Sigmoid colon (tissue), 6 donors: ENCODE measurements at regions not wholly inside any gene's neighbourhood (a gene's known extent, or its start where the extent isn't known, plus 50 kb on each side); places are given as distances from the start of the nearest gene placed in this dataset.
"Not testable (repeated sequence)": the region's sequence is repeated elsewhere in the genome, so short reads cannot be mapped to it uniquely, and the experiment has no call there.

Source experiments
- DNase-seq: peaks from one replicate; pipeline ENCODE4 v3.0.0-alpha.2; 2019
- H3K27ac ChIP-seq, 4 donors: fragments of 200-600 bp; sonication (generic); one replicate each; pipeline ENCODE4 v1.5.1; 2016 to 2019; ENCODE audit warnings: mild to moderate bottlenecking in 1 of 4
- H3K27me3 ChIP-seq, 3 donors: fragments of 200-600 bp; sonication (generic); one replicate each; pipeline ENCODE4 v1.5.1; 2019; ENCODE audit warnings: mild to moderate bottlenecking in 1 of 3
- H3K36me3 ChIP-seq, 4 donors: fragments of 200-600 bp; sonication (generic); one replicate each; pipeline ENCODE4 v1.5.1; 2016 to 2019
- H3K4me1 ChIP-seq, 4 donors: fragments of 200-600 bp; sonication (generic); one replicate each; pipeline ENCODE4 v1.5.1; 2017 to 2019
- H3K4me3 ChIP-seq, 4 donors: fragments of 200-600 bp; sonication (generic); one replicate each; pipeline ENCODE4 v1.5.1; 2017 to 2019; ENCODE audit warnings: mild to moderate bottlenecking in 2 of 4, moderate library complexity in 1 of 4
- H3K9me3 ChIP-seq, 4 donors: fragments of 200-600 bp in 3 of 4; sonication (generic) in 3 of 4; one replicate each; pipeline versions ENCODE4 v1.5.1 to v1.6.1; 2013 to 2019
- EP300 ChIP-seq, 4 donors: sonication (generic); formaldehyde crosslinking; IDR thresholded peaks; one replicate each; pipeline ENCODE4 v1.6.1; 2017; ENCODE audit warnings: antibody characterized with exemption in 4 of 4
- POLR2A ChIP-seq, 2 donors: fragments of 450-650 bp; IDR thresholded peaks; one replicate each; pipeline ENCODE4 v1.6.1; 2016; ENCODE audit warnings: antibody characterized with exemption in 2 of 2, mild to moderate bottlenecking in 2 of 2, moderate library complexity in 2 of 2
- POLR2AphosphoS5 ChIP-seq, 4 donors: sonication (generic); formaldehyde crosslinking; IDR thresholded peaks; one replicate each; pipeline ENCODE4 v1.6.1; 2017; ENCODE audit warnings: antibody characterized with exemption in 4 of 4
- WGBS, 2 donors: extraction: QIAGEN DNeasy Blood & Tissue Kit; methylation state at CpG; one replicate each; pipeline ENCODE4 v1.1.7; 2013; 5-methylcytosine and 5-hydroxymethylcytosine counted together
- intact Hi-C: fragments of 100-400 bp; cut with DNase I; formaldehyde crosslinking; loops from one replicate; pipeline ENCODE4 v1.15.1; 2023
- TF ChIP-seq, protein P1 (sequence below), 4 experiments: fragments of 450-650 bp in 3 of 4; fragments of 200-600 bp in 1 of 4; IDR thresholded peaks; one replicate each; pipeline ENCODE4 v1.5.1; 2016 to 2019; ENCODE audit warnings: antibody characterized with exemption in 4 of 4, mild to moderate bottlenecking in 3 of 4, moderate library complexity in 2 of 4
- donor health status: healthy with polysubstance abuse.
- donor health status: healthy.

- no peak for DNase-seq
- Histone ChIP-seq H3K27me3 (no peaks in the 10 kb centered on the region), H3K27ac (no peak overlapping the region), H3K9me3 (no peaks in the 10 kb centered on the region), H3K4me3 (no peak overlapping the region), H3K36me3 (no peaks in the 10 kb centered on the region), H3K4me1 (no peaks in the 10 kb centered on the region)
- TF ChIP-seq EP300 (IDR thresholded peaks at IDR 0.05), result no peak
- TF ChIP-seq, protein P1, sequence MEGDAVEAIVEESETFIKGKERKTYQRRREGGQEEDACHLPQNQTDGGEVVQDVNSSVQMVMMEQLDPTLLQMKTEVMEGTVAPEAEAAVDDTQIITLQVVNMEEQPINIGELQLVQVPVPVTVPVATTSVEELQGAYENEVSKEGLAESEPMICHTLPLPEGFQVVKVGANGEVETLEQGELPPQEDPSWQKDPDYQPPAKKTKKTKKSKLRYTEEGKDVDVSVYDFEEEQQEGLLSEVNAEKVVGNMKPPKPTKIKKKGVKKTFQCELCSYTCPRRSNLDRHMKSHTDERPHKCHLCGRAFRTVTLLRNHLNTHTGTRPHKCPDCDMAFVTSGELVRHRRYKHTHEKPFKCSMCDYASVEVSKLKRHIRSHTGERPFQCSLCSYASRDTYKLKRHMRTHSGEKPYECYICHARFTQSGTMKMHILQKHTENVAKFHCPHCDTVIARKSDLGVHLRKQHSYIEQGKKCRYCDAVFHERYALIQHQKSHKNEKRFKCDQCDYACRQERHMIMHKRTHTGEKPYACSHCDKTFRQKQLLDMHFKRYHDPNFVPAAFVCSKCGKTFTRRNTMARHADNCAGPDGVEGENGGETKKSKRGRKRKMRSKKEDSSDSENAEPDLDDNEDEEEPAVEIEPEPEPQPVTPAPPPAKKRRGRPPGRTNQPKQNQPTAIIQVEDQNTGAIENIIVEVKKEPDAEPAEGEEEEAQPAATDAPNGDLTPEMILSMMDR (IDR thresholded peaks at IDR 0.05), result no peak
- no peak for TF ChIP-seq POLR2A (IDR thresholded peaks at IDR 0.05)
- no peak for TF ChIP-seq POLR2AphosphoS5 (IDR thresholded peaks at IDR 0.05)
- WGBS, 2 donors, result 65 to 67% methylated on average over 10 of the region's 10 CpGs
- intact Hi-C loops, result no loop called here
Observed at GRCh38 chr13:61531383-61532065, 115.9 kb upstream of the PCDH20 start.

DNA sequence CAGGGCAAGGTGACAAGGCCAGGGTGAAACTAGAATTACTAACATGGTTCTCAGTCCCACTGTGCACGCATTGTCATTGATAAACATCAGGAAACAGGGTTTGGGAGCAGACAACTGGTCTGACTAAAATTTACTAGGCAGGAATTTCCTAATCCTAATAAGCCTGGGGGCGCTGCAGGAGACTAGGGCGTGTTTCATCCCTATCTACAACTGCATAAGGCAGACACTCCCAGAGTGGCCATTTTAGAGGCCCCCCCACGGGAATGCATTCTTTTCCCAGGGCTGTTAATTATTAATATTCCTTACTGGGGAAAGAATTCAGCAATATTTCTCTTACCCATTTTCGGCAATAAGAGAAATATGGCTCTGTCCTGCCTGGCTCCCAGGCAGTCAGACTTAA, 103.6 kb upstream of the PCDH20 start:
- WGBS, 2 donors, result 70 to 84% methylated on average over 5 of the region's 5 CpGs
- H3K9me3 ChIP-seq, DNase-seq, H3K27me3 ChIP-seq, H3K36me3 ChIP-seq, H3K4me1 ChIP-seq, H3K4me3 ChIP-seq, H3K27ac ChIP-seq, intact Hi-C loops: not testable (repeated sequence)

- no peaks in the 10 kb centered on the region for H3K27me3 ChIP-seq
- no peak for DNase-seq
- H3K36me3 ChIP-seq, result no peaks in the 10 kb centered on the region
- no peak overlapping the region for H3K4me3 ChIP-seq
- no peak overlapping the region for H3K27ac ChIP-seq
- no peaks in the 10 kb centered on the region for H3K9me3 ChIP-seq
- H3K4me1 ChIP-seq, result no peaks in the 10 kb centered on the region
- TF ChIP-seq POLR2AphosphoS5 (IDR thresholded peaks at IDR 0.05), result no peak
- intact Hi-C loops, result no loop called here
- WGBS, 2 donors, result 76 to 83% methylated on average over 2 of the region's 2 CpGs
Observed at GRCh38 chr13:61508936-61509335, 93.3 kb upstream of the PCDH20 start.

DNA sequence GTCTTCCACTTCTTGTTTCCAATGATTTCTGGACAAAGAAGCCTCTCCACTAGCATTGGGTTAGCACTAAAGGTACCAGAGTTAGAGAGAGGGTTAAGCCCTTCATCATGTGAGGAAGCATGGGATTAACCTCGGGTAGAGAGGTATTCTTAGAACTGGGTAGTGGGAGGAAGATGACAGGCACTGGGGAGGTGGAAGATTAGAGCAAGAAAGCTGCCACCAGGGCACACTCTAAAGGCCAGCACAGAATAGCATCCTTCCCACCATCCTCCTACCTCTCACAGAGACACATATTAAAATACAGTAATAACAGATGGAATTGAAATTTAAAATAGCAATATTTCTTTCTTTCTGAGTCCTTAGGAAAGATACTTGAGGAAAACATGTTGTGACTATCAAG, 84.5 kb upstream of the PCDH20 start:
- H3K27me3 ChIP-seq, result no peaks in the 10 kb centered on the region
- H3K36me3 ChIP-seq, result no peaks in the 10 kb centered on the region
- 10 to 27% methylated on average over 1 of the region's 1 CpG for WGBS, 2 donors
- no peak overlapping the region for H3K4me3 ChIP-seq
- H3K27ac ChIP-seq, result no peak overlapping the region
- H3K9me3 ChIP-seq, result no peaks in the 10 kb centered on the region
- intact Hi-C loops, result no loop called here
- no peak for DNase-seq
- TF ChIP-seq, protein P1 (IDR thresholded peaks at IDR 0.05), result no peak
- TF ChIP-seq POLR2A (IDR thresholded peaks at IDR 0.05) (no peak), POLR2AphosphoS5 (IDR thresholded peaks at IDR 0.05) (no peak), EP300 (IDR thresholded peaks at IDR 0.05) (no peak)
- H3K4me1 ChIP-seq, result no peaks in the 10 kb centered on the region

- TF ChIP-seq, protein P1 (IDR thresholded peaks at IDR 0.05), result no peak
- TF ChIP-seq EP300 (IDR thresholded peaks at IDR 0.05) (no peak), POLR2A (IDR thresholded peaks at IDR 0.05) (no peak), POLR2AphosphoS5 (IDR thresholded peaks at IDR 0.05) (no peak)
- H3K9me3 ChIP-seq, result no peaks in the 10 kb centered on the region
- no peak overlapping the region for H3K27ac ChIP-seq
- intact Hi-C loops, result no loop called here
- H3K4me3 ChIP-seq, result no peak overlapping the region
- H3K27me3 ChIP-seq, result no peaks in the 10 kb centered on the region
- no peaks in the 10 kb centered on the region for H3K4me1 ChIP-seq
- DNase-seq, result no peak
- WGBS, 2 donors, result 69 to 80% methylated on average over 2 of the region's 2 CpGs
- H3K36me3 ChIP-seq, result no peaks in the 10 kb centered on the region
Observed at GRCh38 chr13:61495648-61496047, 80.0 kb upstream of the PCDH20 start.

- H3K4me1 ChIP-seq, H3K27ac ChIP-seq, H3K4me3 ChIP-seq, H3K27me3 ChIP-seq, DNase-seq, intact Hi-C loops, H3K36me3 ChIP-seq, H3K9me3 ChIP-seq: not testable (repeated sequence)
- 95 to 96% methylated on average over 15 of the region's 15 CpGs for WGBS, 2 donors
Observed at GRCh38 chr13:61493556-61493955, 77.9 kb upstream of the PCDH20 start.
